ENCODE measurements at regions not wholly inside any gene's neighbourhood (a gene's known extent, or its start where the extent isn't known, plus 50 kb on each side); places are given as distances from the start of the nearest gene placed in this dataset.

GRCh38 chr17:72053449-72053848, 67.4 kb upstream of the SOX9 start:
- Histone ChIP-seq H3K4me1 (ENCODE audit: control insufficient read depth, extremely low read depth, insufficient read depth, low read length) (no peaks in the 10 kb centered on the region), H3K36me3 (ENCODE audit: control insufficient read depth in 2 of 2, extremely low read depth in 1 of 2, insufficient read depth in 2 of 2, low read length in 2 of 2) (no peaks in the 10 kb centered on the region), H3K27ac (ENCODE audit: insufficient read depth, low read depth, low read length) (no peak overlapping the region), H3K9ac (replicated peaks; ENCODE audit: extremely low read depth, insufficient read depth, low read length) (no peak overlapping the region), H3K9me3 (replicated peaks; ENCODE audit: control insufficient read depth, insufficient read depth, low read length) (peaks cover 2% of the 10 kb centered on the region), H3K4me2 (ENCODE audit: insufficient read depth, low read length) (no peak overlapping the region), H2AFZ (ENCODE audit: low read depth, low read length) (no peak overlapping the region), H3K27me3 (ENCODE audit: control insufficient read depth in 2 of 2, insufficient read depth in 2 of 2, low read length in 2 of 2) (no peaks in the 10 kb centered on the region), H3K79me2 (ENCODE audit: control insufficient read depth, insufficient read depth, low read length) (no peaks in the 10 kb centered on the region), H3K9me1 (replicated peaks; ENCODE audit: control insufficient read depth, extremely low read depth, insufficient read depth, low read length) (no peaks in the 10 kb centered on the region), H3K4me3 (replicated peaks in 1 of 3; ENCODE audit: insufficient read depth in 1 of 3, low read depth in 1 of 3, low read length in 3 of 3) (no peak overlapping the region), H4K20me1 (replicated peaks; ENCODE audit: control insufficient read depth, extremely low read depth, insufficient read depth, low read length) (no peaks in the 10 kb centered on the region)
- ChIA-PET CTCF (no interaction called here), POLR2A (no interaction called here)
- TF ChIP-seq EZH2 (IDR thresholded peaks at IDR 0.05; ENCODE audit: borderline replicate concordance, low read depth, low read length, severe bottlenecking) (no peak), POLR2AphosphoS5 (IDR thresholded peaks at IDR 0.05; ENCODE audit: insufficient read depth, low read depth, low read length) (no peak), JUN (IDR thresholded peaks at IDR 0.05; ENCODE audit: borderline replicate concordance, insufficient read depth, insufficient read length, low read depth) (no peak), MAX (IDR thresholded peaks at IDR 0.05; ENCODE audit: insufficient read depth, insufficient read length) (no peak), CTCF (IDR thresholded peaks at IDR 0.05; ENCODE audit: extremely low read depth in 1 of 2, insufficient read depth in 1 of 2, low read depth in 1 of 2, low read length in 2 of 2) (no peak), GATA2 (IDR thresholded peaks at IDR 0.05; ENCODE audit: insufficient read depth, insufficient read length, low read depth, low read length) (no peak), MYC (IDR thresholded peaks at IDR 0.05; ENCODE audit: low read depth, low read length) (no peak), POLR2A (IDR thresholded peaks at IDR 0.05; ENCODE audit: low read depth, low read length) (no peak), FOS (IDR thresholded peaks at IDR 0.05; ENCODE audit: borderline replicate concordance, insufficient read depth, low read length) (no peak)
- no TSS peak for BruUV-seq (replicated peaks)
- DNase-seq (ENCODE audit: low read depth, low spot score) (no peak), FAIRE-seq (no peak)
- intact Hi-C loops (cut with micrococcal nuclease) (no loop called here), dilution Hi-C loops (cut with MboI; ENCODE audit: extremely low pct_ligation_motif_present, low sequenced_read_pairs) (no loop called here)

Data from endothelial cell of umbilical vein (primary cell).